ENCODE measurements at regions not wholly inside any gene's neighbourhood (a gene's known extent, or its start where the extent isn't known, plus 50 kb on each side); places are given as distances from the start of the nearest gene placed in this dataset.

DNA sequence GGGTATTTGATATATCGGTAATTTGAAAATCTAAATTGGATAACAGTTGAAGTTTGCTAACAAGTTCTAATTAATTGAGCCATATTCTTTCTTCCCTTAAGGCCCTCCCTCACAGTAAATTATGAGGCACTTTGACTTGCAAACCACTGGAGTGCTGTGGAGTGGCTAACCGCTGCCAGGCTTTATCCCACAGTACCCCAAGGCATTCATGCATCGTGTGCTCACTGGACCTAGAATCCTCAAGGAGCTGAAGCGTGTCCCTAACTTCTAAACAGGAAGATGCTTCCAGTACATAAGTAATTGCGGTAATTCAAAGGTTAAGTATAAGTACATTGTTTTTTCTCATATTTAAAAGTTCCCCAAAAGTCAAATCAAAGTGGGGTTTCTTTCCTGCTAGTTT lies 499.9 kb downstream of the TFAP2A start:
- H3K9me1 ChIP-seq (replicated peaks; ENCODE audit: control insufficient read depth, extremely low read depth, insufficient read depth, low read length) = no peaks in the 10 kb centered on the region
- H3K4me1 ChIP-seq (ENCODE audit: control insufficient read depth, extremely low read depth, insufficient read depth, low read length) = no peaks in the 10 kb centered on the region
- intact Hi-C loops (cut with micrococcal nuclease) (no loop called here), dilution Hi-C loops (cut with MboI; ENCODE audit: extremely low pct_ligation_motif_present, low sequenced_read_pairs) (no loop called here)
- no peaks in the 10 kb centered on the region for H3K79me2 ChIP-seq (ENCODE audit: control insufficient read depth, insufficient read depth, low read length)
- no peak overlapping the region for H3K4me2 ChIP-seq (ENCODE audit: insufficient read depth, low read length)
- no peaks in the 10 kb centered on the region for H4K20me1 ChIP-seq (replicated peaks; ENCODE audit: control insufficient read depth, extremely low read depth, insufficient read depth, low read length)
- no peaks in the 10 kb centered on the region for H3K9me3 ChIP-seq (replicated peaks; ENCODE audit: control insufficient read depth, insufficient read depth, low read length)
- H3K27me3 ChIP-seq (ENCODE audit: control insufficient read depth in 2 of 2, insufficient read depth in 2 of 2, low read length in 2 of 2) = no peaks in the 10 kb centered on the region
- H3K27ac ChIP-seq (ENCODE audit: insufficient read depth, low read depth, low read length) = no peak overlapping the region
- BruUV-seq (replicated peaks) = no TSS peak
- H2AFZ ChIP-seq (ENCODE audit: low read depth, low read length) = no peak overlapping the region
- TF ChIP-seq POLR2AphosphoS5 (IDR thresholded peaks at IDR 0.05; ENCODE audit: insufficient read depth, low read depth, low read length) = no peak
- TF ChIP-seq POLR2A (IDR thresholded peaks at IDR 0.05; ENCODE audit: low read depth, low read length) = no peak
- TF ChIP-seq, protein P1, sequence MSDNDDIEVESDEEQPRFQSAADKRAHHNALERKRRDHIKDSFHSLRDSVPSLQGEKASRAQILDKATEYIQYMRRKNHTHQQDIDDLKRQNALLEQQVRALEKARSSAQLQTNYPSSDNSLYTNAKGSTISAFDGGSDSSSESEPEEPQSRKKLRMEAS (IDR thresholded peaks at IDR 0.05; ENCODE audit: insufficient read depth, insufficient read length) = no peak
- no peak overlapping the region for H3K9ac ChIP-seq (replicated peaks; ENCODE audit: extremely low read depth, insufficient read depth, low read length)
- FAIRE-seq (no peak), DNase-seq (ENCODE audit: low read depth, low spot score) (no peak)
- ChIA-PET POLR2A (no interaction called here), CTCF (interaction anchor here (1.5 kb wide), 1 partner anchor 195 kb away, joined by 3 read pairs; no protein-coding TSS in a partner anchor)
- H3K4me3 ChIP-seq (replicated peaks in 1 of 3; ENCODE audit: insufficient read depth in 1 of 3, low read depth in 1 of 3, low read length in 3 of 3) = no peak overlapping the region
- H3K36me3 ChIP-seq (ENCODE audit: control insufficient read depth in 2 of 2, extremely low read depth in 1 of 2, insufficient read depth in 2 of 2, low read length in 2 of 2) = no peaks in the 10 kb centered on the region

DNA sequence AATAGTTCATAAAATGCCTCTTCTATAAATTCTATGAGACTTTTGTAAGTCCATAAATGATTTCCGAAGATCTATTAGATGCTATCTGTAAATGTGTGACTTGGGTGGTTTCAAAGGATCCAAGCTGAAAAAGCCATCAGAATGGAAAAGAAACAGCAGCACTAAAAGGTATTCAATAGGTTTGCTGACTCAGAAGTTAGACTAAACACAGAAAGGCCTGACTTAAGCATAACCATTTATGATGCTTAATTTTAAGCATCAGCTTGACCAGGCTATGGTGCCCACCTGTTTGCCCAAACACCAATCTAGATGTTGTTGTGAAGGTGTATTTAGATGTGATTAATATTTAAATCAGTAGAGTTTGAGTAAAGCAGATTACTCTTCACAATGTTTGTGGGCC lies 513.5 kb downstream of the TFAP2A start:
- intact Hi-C loops (cut with micrococcal nuclease) = no loop called here
- DNase-seq (ENCODE audit: low read depth, low spot score) (no peak), FAIRE-seq (no peak)
- Histone ChIP-seq H3K9me1 (replicated peaks; ENCODE audit: control insufficient read depth, extremely low read depth, insufficient read depth, low read length) (no peaks in the 10 kb centered on the region), H3K36me3 (ENCODE audit: control insufficient read depth in 2 of 2, extremely low read depth in 1 of 2, insufficient read depth in 2 of 2, low read length in 2 of 2) (no peaks in the 10 kb centered on the region), H3K27ac (ENCODE audit: insufficient read depth, low read depth, low read length) (no peak overlapping the region), H3K4me3 (replicated peaks in 1 of 3; ENCODE audit: insufficient read depth in 1 of 3, low read depth in 1 of 3, low read length in 3 of 3) (no peak overlapping the region), H3K9ac (replicated peaks; ENCODE audit: extremely low read depth, insufficient read depth, low read length) (no peak overlapping the region), H2AFZ (ENCODE audit: low read depth, low read length) (no peak overlapping the region), H4K20me1 (replicated peaks; ENCODE audit: control insufficient read depth, extremely low read depth, insufficient read depth, low read length) (no peaks in the 10 kb centered on the region), H3K4me1 (ENCODE audit: control insufficient read depth, extremely low read depth, insufficient read depth, low read length) (peaks cover 6% of the 10 kb centered on the region), H3K9me3 (replicated peaks; ENCODE audit: control insufficient read depth, insufficient read depth, low read length) (no peaks in the 10 kb centered on the region), H3K4me2 (ENCODE audit: insufficient read depth, low read length) (no peak overlapping the region), H3K27me3 (ENCODE audit: control insufficient read depth in 2 of 2, insufficient read depth in 2 of 2, low read length in 2 of 2) (no peaks in the 10 kb centered on the region), H3K79me2 (ENCODE audit: control insufficient read depth, insufficient read depth, low read length) (no peaks in the 10 kb centered on the region)
- TF ChIP-seq POLR2A (IDR thresholded peaks at IDR 0.05; ENCODE audit: low read depth, low read length) (no peak), FOS (IDR thresholded peaks at IDR 0.05; ENCODE audit: borderline replicate concordance, insufficient read depth, low read length) (no peak), JUN (IDR thresholded peaks at IDR 0.05; ENCODE audit: borderline replicate concordance, insufficient read depth, insufficient read length, low read depth) (no peak), POLR2AphosphoS5 (IDR thresholded peaks at IDR 0.05; ENCODE audit: insufficient read depth, low read depth, low read length) (no peak), EZH2 (IDR thresholded peaks at IDR 0.05; ENCODE audit: borderline replicate concordance, low read depth, low read length, severe bottlenecking) (no peak)
- TF ChIP-seq, protein P2, sequence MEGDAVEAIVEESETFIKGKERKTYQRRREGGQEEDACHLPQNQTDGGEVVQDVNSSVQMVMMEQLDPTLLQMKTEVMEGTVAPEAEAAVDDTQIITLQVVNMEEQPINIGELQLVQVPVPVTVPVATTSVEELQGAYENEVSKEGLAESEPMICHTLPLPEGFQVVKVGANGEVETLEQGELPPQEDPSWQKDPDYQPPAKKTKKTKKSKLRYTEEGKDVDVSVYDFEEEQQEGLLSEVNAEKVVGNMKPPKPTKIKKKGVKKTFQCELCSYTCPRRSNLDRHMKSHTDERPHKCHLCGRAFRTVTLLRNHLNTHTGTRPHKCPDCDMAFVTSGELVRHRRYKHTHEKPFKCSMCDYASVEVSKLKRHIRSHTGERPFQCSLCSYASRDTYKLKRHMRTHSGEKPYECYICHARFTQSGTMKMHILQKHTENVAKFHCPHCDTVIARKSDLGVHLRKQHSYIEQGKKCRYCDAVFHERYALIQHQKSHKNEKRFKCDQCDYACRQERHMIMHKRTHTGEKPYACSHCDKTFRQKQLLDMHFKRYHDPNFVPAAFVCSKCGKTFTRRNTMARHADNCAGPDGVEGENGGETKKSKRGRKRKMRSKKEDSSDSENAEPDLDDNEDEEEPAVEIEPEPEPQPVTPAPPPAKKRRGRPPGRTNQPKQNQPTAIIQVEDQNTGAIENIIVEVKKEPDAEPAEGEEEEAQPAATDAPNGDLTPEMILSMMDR (IDR thresholded peaks at IDR 0.05; ENCODE audit: extremely low read depth in 1 of 2, insufficient read depth in 1 of 2, low read depth in 1 of 2, low read length in 2 of 2) = no peak
- CTCF ChIA-PET = no interaction called here
- POLR2A ChIA-PET = no interaction called here
- BruUV-seq (replicated peaks) = no TSS peak
- dilution Hi-C loops (cut with MboI; ENCODE audit: extremely low pct_ligation_motif_present, low sequenced_read_pairs) = no loop called here
